Tibial artery (tissue), 4 donors: ENCODE measurements at regions not wholly inside any gene's neighbourhood (a gene's known extent, or its start where the extent isn't known, plus 50 kb on each side); places are given as distances from the start of the nearest gene placed in this dataset.
"Not testable (repeated sequence)": the region's sequence is repeated elsewhere in the genome, so short reads cannot be mapped to it uniquely, and the experiment has no call there.

Experiments used
- DNase-seq, 2 donors: peaks; one replicate each; pipeline ENCODE4 v3.0.0-alpha.2; 2019
- H3K27ac ChIP-seq, 2 donors: fragments of 200-600 bp; sonication (generic) in 1 of 2; 1 replicate in 1 of 2; 2 replicates in 1 of 2; pipeline ENCODE4 v1.5.1; 2018 to 2019; ENCODE audit warnings: mild to moderate bottlenecking in 1 of 2
- H3K27me3 ChIP-seq, 2 donors: fragments of 200-600 bp; sonication (generic) in 1 of 2; one replicate each; pipeline versions ENCODE4 v1.5.1 to v1.6.0; 2016 to 2019
- H3K36me3 ChIP-seq, 3 donors: fragments of 200-600 bp; sonication (generic) in 2 of 3; one replicate each; pipeline ENCODE4 v1.5.1; 2016 to 2019; ENCODE audit warnings: mild to moderate bottlenecking in 2 of 3
- H3K4me1 ChIP-seq, 4 donors: fragments of 200-600 bp; sonication (generic) in 2 of 4; 1 replicate in 3 of 4; 2 replicates in 1 of 4; pipeline ENCODE4 v1.5.1; 2016 to 2019
- H3K4me3 ChIP-seq, 2 donors: fragments of 200-600 bp; sonication (generic) in 1 of 2; 1 replicate in 1 of 2; 2 replicates in 1 of 2; pipeline ENCODE4 v1.5.1; 2018 to 2019; ENCODE audit warnings: mild to moderate bottlenecking in 2 of 2
- H3K9me3 ChIP-seq, 3 donors: fragments of 200-600 bp; sonication (generic) in 1 of 3; one replicate each; pipeline ENCODE4 v1.5.1; 2016 to 2019
- intact Hi-C: fragments of 100-400 bp; cut with DNase I; formaldehyde crosslinking; loops from one replicate; pipeline ENCODE4 v1.15.0; 2023; ENCODE audit warnings: low total_unique reads
- TF ChIP-seq, protein P1 (sequence below), 2 experiments: fragments of 200-600 bp in 1 of 2; fragments of 450-650 bp in 1 of 2; IDR thresholded peaks; one replicate each; pipeline ENCODE4 v1.5.1; 2017 to 2019; ENCODE audit warnings: antibody characterized with exemption in 2 of 2, mild to moderate bottlenecking in 1 of 2, moderate library complexity in 1 of 2

DNA sequence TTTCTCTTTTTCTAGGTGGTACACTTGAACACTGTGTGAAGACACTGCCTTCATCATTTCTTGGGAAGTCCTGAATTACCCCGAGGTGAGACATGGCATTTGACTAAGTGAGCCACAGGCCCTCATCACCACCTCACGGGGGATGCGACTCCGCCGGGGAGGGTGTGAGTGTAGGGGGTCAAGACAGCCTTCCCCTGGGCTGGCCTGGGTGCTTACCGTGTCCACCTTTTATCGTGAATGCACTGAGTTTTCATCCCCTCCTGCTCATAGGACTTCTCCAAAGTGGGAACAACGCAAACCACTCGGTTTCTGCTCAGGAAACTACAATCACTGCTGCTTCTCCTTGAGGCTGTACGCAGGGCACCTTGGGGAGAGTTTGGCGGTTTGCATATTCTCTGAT lies 176.9 kb downstream of the SH2D4B start:
- Histone ChIP-seq H3K27me3 (peaks cover 0 to 12% of the 10 kb centered on the region in 2 donors), H3K36me3 (no peaks in the 10 kb centered on the region), H3K9me3 (no peaks in the 10 kb centered on the region), H3K27ac (no peak overlapping the region), H3K4me3 (no peak overlapping the region), H3K4me1 (no peaks in the 10 kb centered on the region)
- intact Hi-C loops: no loop called here
- TF ChIP-seq, protein P1, sequence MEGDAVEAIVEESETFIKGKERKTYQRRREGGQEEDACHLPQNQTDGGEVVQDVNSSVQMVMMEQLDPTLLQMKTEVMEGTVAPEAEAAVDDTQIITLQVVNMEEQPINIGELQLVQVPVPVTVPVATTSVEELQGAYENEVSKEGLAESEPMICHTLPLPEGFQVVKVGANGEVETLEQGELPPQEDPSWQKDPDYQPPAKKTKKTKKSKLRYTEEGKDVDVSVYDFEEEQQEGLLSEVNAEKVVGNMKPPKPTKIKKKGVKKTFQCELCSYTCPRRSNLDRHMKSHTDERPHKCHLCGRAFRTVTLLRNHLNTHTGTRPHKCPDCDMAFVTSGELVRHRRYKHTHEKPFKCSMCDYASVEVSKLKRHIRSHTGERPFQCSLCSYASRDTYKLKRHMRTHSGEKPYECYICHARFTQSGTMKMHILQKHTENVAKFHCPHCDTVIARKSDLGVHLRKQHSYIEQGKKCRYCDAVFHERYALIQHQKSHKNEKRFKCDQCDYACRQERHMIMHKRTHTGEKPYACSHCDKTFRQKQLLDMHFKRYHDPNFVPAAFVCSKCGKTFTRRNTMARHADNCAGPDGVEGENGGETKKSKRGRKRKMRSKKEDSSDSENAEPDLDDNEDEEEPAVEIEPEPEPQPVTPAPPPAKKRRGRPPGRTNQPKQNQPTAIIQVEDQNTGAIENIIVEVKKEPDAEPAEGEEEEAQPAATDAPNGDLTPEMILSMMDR (IDR thresholded peaks at IDR 0.05): no peak
- DNase-seq: no peak

DNA sequence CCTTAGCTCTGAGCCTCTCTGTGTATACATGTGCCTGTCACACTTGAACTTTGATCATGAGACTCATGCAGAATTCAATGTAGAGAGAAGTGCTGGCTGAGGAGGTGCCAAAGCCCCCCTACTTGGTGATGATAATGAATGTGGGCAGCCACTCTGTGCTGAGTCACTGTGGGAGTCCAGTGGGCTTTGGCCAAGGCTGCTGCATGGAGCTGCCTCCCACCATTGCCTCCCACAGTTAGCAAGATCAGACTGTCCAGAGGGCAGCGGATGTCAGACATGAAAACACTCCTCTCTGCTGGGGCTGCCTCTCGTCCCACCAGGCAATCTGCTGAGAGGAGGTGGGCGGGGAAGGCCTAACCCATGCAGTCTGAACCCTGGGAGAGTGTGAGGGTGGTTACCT lies 180.3 kb downstream of the SH2D4B start:
- Histone ChIP-seq H3K36me3 (no peaks in the 10 kb centered on the region), H3K9me3 (no peaks in the 10 kb centered on the region), H3K4me1 (no peaks in the 10 kb centered on the region), H3K27ac (no peak overlapping the region), H3K4me3 (no peak overlapping the region), H3K27me3 (peaks cover 0 to 10% of the 10 kb centered on the region in 2 donors)
- intact Hi-C loops: no loop called here
- DNase-seq: no peak
- TF ChIP-seq, protein P1 (IDR thresholded peaks at IDR 0.05): no peak

DNA sequence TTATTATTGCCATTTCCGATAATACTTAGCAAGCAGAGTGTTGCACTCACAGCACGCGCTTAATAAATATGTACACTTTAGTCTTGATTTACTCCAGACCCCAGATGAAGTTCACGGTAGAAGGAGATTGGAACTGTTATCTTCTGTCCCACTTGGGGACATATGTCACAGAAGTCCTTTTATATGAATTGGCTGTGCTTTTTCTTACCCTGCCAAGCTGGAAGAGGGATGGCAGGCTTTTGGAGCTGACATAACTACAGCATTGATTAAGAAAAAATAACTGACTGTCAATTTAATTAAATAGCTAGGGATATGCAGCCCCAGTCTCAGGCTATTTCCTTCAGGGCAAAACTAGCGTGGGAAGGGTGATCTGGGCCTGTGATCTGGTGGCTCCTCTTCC lies 182.2 kb downstream of the SH2D4B start:
- H3K4me1 ChIP-seq: no peaks in the 10 kb centered on the region
- peaks cover 0 to 2% of the 10 kb centered on the region in 2 donors for H3K27me3 ChIP-seq
- no peaks in the 10 kb centered on the region for H3K9me3 ChIP-seq
- no peak overlapping the region for H3K27ac ChIP-seq
- H3K4me3 ChIP-seq: no peak overlapping the region
- TF ChIP-seq, protein P1 (IDR thresholded peaks at IDR 0.05): no peak
- H3K36me3 ChIP-seq: no peaks in the 10 kb centered on the region
- no peak for DNase-seq
- intact Hi-C loops: no loop called here

DNA sequence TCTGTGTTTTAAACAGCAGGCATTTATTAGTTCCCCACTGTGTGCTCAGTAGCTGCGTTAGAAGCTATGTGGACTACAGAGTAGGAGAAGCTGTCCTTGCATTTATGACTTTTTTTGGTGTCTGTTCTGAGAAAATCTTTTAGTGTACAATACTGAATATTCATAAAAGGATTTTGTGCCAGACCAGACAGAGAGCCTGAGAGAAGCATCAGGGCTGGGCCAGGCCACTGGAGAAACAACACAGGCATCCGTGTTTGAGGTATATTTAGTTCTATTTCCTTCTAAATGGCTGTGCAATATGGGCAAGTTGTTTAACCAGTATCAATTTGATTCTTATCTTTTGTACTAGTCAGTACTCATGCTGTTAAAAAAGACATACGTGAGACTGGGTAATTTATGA lies 182.8 kb downstream of the SH2D4B start:
- TF ChIP-seq, protein P1 (IDR thresholded peaks at IDR 0.05): no peak
- Histone ChIP-seq H3K27me3 (no peaks in the 10 kb centered on the region), H3K4me3 (no peak overlapping the region), H3K4me1 (no peaks in the 10 kb centered on the region), H3K36me3 (no peaks in the 10 kb centered on the region), H3K27ac (no peak overlapping the region), H3K9me3 (no peaks in the 10 kb centered on the region)
- intact Hi-C loops: no loop called here
- no peak for DNase-seq

DNA sequence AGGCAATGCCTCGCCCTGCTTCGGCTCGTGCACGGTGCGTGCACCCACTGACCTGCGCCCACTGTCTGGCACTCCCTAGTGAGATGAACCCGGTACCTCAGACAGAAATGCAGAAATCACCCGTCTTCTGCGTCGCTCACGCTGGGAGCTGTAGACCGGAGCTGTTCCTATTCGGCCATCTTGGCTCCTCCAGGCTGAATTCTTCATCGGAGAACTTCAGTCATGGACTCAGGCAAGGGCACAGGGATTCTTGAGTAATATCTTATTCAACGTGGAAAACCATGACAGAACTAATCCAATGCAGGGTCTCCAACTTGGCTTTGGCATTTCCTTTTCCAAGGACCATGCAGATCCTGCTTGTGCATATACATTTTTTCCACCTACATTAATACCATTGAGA lies 190.7 kb downstream of the SH2D4B start:
- H3K4me1 ChIP-seq, H3K36me3 ChIP-seq, H3K27ac ChIP-seq, H3K4me3 ChIP-seq, H3K27me3 ChIP-seq, intact Hi-C loops, DNase-seq, H3K9me3 ChIP-seq: not testable (repeated sequence)

DNA sequence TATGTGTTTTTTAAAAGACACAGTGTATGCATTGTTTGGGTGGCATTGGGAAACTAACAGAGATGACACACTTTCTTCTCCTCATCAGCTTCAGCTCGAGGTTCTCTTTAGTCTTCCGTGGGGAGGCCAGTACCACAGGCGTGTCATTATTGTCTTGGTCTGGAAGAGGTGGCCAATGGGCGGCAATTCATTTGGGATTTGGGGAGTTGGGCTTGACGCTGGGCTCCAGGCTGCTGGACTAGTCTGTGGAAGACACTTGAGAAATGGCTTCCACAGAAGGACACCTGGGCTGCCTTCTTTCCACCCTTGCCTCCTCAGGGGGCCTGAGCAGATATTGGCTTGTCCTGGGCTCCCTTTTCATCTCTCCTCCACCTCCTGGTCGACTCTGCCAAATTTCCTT lies 192.2 kb downstream of the SH2D4B start:
- Histone ChIP-seq H3K27ac (no peak overlapping the region), H3K36me3 (no peaks in the 10 kb centered on the region), H3K4me3 (no peak overlapping the region), H3K9me3 (no peaks in the 10 kb centered on the region), H3K27me3 (no peaks in the 10 kb centered on the region), H3K4me1 (no peaks in the 10 kb centered on the region)
- TF ChIP-seq, protein P1 (IDR thresholded peaks at IDR 0.05): no peak
- DNase-seq: no peak
- intact Hi-C loops: no loop called here
